Gastroesophageal sphincter (tissue), 4 donors: ENCODE measurements at regions not wholly inside any gene's neighbourhood (a gene's known extent, or its start where the extent isn't known, plus 50 kb on each side); places are given as distances from the start of the nearest gene placed in this dataset.

Source experiments
- ATAC-seq: fragments of 150-250 bp; one replicate; pipeline ENCODE4 v1.9.1; 2016; ENCODE audit warnings: mild to moderate bottlenecking, moderate library complexity
- H3K27ac ChIP-seq, 4 donors: fragments of 200-600 bp; sonication (generic) in 3 of 4; 1 replicate in 3 of 4; 2 replicates in 1 of 4; pipeline ENCODE4 v1.5.1; 2016 to 2019
- H3K27me3 ChIP-seq: fragments of 200-600 bp; sonication (generic); one replicate; pipeline ENCODE4 v1.5.1; 2019
- H3K36me3 ChIP-seq, 2 donors: fragments of 200-600 bp; sonication (generic); one replicate each; pipeline ENCODE4 v1.5.1; 2019; ENCODE audit warnings: control low read depth in 1 of 2
- H3K4me1 ChIP-seq, 3 donors: fragments of 200-600 bp; sonication (generic); 1 replicate in 2 of 3; 2 replicates in 1 of 3; pipeline ENCODE4 v1.5.1; 2016 to 2019; ENCODE audit warnings: control low read depth in 2 of 3
- H3K4me3 ChIP-seq, 2 donors: fragments of 200-600 bp; sonication (generic); one replicate each; pipeline ENCODE4 v1.5.1; 2019; ENCODE audit warnings: mild to moderate bottlenecking in 1 of 2, moderate library complexity in 1 of 2
- H3K9me3 ChIP-seq, 3 donors: fragments of 200-600 bp; sonication (generic); one replicate each; pipeline ENCODE4 v1.5.1; 2017 to 2019; ENCODE audit warnings: control low read depth in 2 of 3
- EP300 ChIP-seq: sonication (generic); formaldehyde crosslinking; IDR thresholded peaks from one replicate; pipeline ENCODE4 v1.6.1; 2017; ENCODE audit warnings: antibody characterized with exemption, mild to moderate bottlenecking
- POLR2A ChIP-seq, 2 donors: fragments of 450-650 bp; IDR thresholded peaks; one replicate each; pipeline ENCODE4 v1.6.1; 2017; ENCODE audit warnings: antibody characterized with exemption in 2 of 2, mild to moderate bottlenecking in 2 of 2, moderate library complexity in 1 of 2
- POLR2AphosphoS5 ChIP-seq: sonication (generic); formaldehyde crosslinking; IDR thresholded peaks from one replicate; pipeline ENCODE4 v1.6.1; 2017; ENCODE audit warnings: antibody characterized with exemption
- WGBS, 2 donors: methylation state at CpG; one replicate each; pipeline ENCODE4 v1.1.5; 2018; ENCODE audit warnings: low coverage in 1 of 2; 5-methylcytosine and 5-hydroxymethylcytosine counted together
- TF ChIP-seq, protein P1 (sequence below), 4 experiments: fragments of 200-600 bp in 2 of 4; fragments of 450-650 bp in 2 of 4; sonication (generic) in 1 of 4; IDR thresholded peaks; one replicate each; pipeline ENCODE4 v1.5.1; 2017 to 2019; ENCODE audit warnings: antibody characterized with exemption in 4 of 4, mild to moderate bottlenecking in 2 of 4, moderate library complexity in 2 of 4

DNA sequence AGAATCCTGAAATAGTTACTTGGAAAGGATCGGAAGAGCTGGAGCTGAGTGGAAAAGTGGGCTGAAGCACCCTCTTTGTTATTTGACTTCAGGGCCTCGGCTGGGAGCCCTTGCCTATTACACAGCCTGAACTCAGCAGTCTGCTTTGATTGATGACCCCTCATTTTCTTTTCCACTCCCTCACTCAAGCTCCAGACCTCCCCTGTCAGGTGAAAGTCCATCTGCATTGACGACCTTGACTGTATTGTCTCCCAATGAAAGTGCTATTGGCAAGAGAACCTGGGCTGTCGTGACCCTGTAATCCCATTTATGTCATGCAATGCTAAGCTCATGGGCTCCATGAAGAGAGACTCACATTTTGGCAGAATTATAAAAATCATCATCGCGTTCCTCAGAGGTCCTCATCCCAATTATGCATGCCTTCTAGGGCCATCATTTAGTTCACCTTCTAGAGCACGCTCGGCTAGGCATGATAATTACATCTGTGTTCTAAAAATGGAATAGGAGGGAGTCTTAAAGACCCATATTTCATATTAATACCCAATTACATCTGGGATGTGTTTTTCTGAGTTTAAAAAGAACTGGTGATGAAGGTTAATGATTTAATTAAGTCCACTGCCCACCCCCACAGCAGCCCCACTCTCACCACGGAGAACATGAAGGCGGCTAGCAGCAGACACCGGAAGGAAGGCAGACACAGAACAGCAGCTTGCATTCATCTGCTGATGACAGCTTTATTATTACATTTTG is 472.5 kb downstream of the PID1 start:
- Histone ChIP-seq H3K27me3 (no peaks in the 10 kb centered on the region), H3K4me1 (no peaks in the 10 kb centered on the region), H3K36me3 (no peaks in the 10 kb centered on the region), H3K27ac (no peak overlapping the region), H3K4me3 (no peak overlapping the region), H3K9me3 (no peaks in the 10 kb centered on the region)
- no peak for TF ChIP-seq EP300
- TF ChIP-seq, protein P1, sequence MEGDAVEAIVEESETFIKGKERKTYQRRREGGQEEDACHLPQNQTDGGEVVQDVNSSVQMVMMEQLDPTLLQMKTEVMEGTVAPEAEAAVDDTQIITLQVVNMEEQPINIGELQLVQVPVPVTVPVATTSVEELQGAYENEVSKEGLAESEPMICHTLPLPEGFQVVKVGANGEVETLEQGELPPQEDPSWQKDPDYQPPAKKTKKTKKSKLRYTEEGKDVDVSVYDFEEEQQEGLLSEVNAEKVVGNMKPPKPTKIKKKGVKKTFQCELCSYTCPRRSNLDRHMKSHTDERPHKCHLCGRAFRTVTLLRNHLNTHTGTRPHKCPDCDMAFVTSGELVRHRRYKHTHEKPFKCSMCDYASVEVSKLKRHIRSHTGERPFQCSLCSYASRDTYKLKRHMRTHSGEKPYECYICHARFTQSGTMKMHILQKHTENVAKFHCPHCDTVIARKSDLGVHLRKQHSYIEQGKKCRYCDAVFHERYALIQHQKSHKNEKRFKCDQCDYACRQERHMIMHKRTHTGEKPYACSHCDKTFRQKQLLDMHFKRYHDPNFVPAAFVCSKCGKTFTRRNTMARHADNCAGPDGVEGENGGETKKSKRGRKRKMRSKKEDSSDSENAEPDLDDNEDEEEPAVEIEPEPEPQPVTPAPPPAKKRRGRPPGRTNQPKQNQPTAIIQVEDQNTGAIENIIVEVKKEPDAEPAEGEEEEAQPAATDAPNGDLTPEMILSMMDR (IDR thresholded peaks at IDR 0.05): no peak
- TF ChIP-seq POLR2A (IDR thresholded peaks at IDR 0.05): no peak
- no peak for TF ChIP-seq POLR2AphosphoS5
- ATAC-seq: no peak
- WGBS, 2 donors: 36 to 59% methylated on average over 10 of the region's 11 CpGs

DNA sequence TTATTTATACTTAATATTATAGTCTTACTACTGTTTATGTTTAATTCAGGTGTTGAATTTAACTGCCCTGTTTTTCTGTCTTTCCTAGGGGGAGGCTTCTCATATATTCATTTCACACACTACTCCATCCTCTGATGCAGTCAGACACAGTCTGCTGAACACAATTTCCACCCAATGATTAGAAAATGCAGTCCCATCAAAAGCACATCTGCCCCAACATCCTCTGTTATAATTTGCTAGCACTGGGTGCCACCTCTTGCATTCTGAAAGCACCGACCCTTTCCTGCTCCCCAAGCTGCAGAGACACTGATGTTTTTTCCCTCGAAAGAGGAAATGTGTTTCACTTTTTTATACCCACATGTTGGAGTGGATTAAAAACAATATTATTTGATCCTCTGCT is 474.7 kb downstream of the PID1 start:
- ATAC-seq: no peak
- H3K4me3 ChIP-seq: no peak overlapping the region
- no peaks in the 10 kb centered on the region for H3K27me3 ChIP-seq
- H3K27ac ChIP-seq: no peak overlapping the region
- H3K36me3 ChIP-seq: no peaks in the 10 kb centered on the region
- 55 to 88% methylated on average over 2 of the region's 2 CpGs for WGBS, 2 donors
- no peaks in the 10 kb centered on the region for H3K4me1 ChIP-seq
- H3K9me3 ChIP-seq: no peaks in the 10 kb centered on the region
- TF ChIP-seq POLR2AphosphoS5 (no peak), EP300 (no peak), POLR2A (IDR thresholded peaks at IDR 0.05) (no peak)
- TF ChIP-seq, protein P1 (IDR thresholded peaks at IDR 0.05): no peak

DNA sequence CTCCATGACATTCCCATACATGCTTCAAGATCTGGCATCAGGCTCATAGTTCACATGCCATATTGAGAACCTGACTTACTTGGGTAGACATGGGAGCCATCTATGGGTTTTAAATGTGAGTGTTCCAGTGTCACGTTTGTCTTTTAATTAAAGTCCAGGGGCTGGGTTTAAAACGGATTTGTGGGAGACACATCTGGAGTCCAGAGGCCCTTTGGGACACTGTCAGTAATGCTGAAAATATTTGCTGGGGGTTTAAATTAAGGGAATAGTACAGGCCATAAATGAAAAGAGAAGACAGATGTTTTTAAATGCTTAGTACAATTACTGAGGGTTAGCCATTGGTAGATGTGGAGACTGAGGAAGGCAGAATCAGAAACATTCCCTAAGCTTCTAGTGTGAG is 478.0 kb downstream of the PID1 start:
- TF ChIP-seq POLR2A (IDR thresholded peaks at IDR 0.05) (no peak), POLR2AphosphoS5 (no peak), EP300 (no peak)
- TF ChIP-seq, protein P1 (IDR thresholded peaks at IDR 0.05): no peak
- no peak for ATAC-seq
- 68 to 71% methylated on average over 2 of the region's 2 CpGs for WGBS, 2 donors
- no peaks in the 10 kb centered on the region for H3K36me3 ChIP-seq
- no peaks in the 10 kb centered on the region for H3K4me1 ChIP-seq
- no peaks in the 10 kb centered on the region for H3K9me3 ChIP-seq
- H3K27ac ChIP-seq: no peak overlapping the region
- no peak overlapping the region for H3K4me3 ChIP-seq
- H3K27me3 ChIP-seq: no peaks in the 10 kb centered on the region

DNA sequence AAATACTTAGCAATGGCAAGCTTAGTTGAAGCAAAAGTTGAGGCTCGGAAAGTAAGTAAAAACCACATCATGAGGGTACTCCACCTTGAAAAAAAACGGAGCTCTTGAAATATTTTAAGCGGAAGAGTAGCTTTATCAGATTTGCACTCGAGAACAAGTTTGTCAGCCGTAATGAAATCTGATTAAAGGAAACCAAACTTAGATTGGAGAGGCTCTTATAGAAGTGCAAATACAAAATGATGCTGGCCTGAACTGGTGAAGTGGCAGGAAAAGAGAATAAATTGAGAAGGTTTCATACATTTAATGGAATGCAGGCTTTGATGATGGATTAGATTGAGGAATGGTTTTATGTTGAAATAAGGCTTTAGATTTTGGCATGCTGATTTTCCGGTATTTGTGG is 484.2 kb downstream of the PID1 start:
- Histone ChIP-seq H3K9me3 (no peaks in the 10 kb centered on the region), H3K27me3 (no peaks in the 10 kb centered on the region), H3K4me1 (no peaks in the 10 kb centered on the region), H3K36me3 (no peaks in the 10 kb centered on the region), H3K4me3 (no peak overlapping the region), H3K27ac (no peak overlapping the region)
- TF ChIP-seq, protein P1 (IDR thresholded peaks at IDR 0.05): no peak
- TF ChIP-seq EP300: no peak
- no peak for TF ChIP-seq POLR2A (IDR thresholded peaks at IDR 0.05)
- TF ChIP-seq POLR2AphosphoS5: no peak
- WGBS, 2 donors: 79 to 80% methylated on average over 6 of the region's 6 CpGs
- ATAC-seq: no peak

DNA sequence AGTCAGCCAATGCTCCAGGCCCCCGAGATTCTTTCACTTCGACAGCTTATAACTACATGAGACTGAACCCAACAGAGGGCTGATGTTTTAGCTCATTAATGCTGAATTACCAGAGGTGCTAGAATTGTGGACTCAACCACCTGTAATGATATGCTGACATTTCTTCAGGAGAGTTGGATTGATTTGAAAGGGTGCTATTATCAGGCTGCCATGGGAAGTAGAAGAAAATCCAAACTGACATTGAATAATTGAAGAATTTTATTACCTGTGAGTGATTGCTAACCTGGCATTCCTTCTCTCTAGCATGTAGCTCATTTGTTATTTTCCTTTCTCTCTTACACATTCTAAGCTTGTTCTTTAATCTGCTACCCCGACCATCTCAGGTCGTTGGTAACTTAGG is 488.8 kb downstream of the PID1 start:
- no peaks in the 10 kb centered on the region for H3K36me3 ChIP-seq
- H3K27me3 ChIP-seq: no peaks in the 10 kb centered on the region
- no peaks in the 10 kb centered on the region for H3K4me1 ChIP-seq
- TF ChIP-seq, protein P1 (IDR thresholded peaks at IDR 0.05): no peak
- no peak for TF ChIP-seq POLR2A (IDR thresholded peaks at IDR 0.05)
- no peak for TF ChIP-seq EP300
- no peak for TF ChIP-seq POLR2AphosphoS5
- no peak for ATAC-seq
- 82 to 84% methylated on average over 4 of the region's 4 CpGs for WGBS, 2 donors
- no peaks in the 10 kb centered on the region for H3K9me3 ChIP-seq
- H3K4me3 ChIP-seq: no peak overlapping the region
- no peak overlapping the region for H3K27ac ChIP-seq
